K562 (cell line): ENCODE measurements at regions not wholly inside any gene's neighbourhood (a gene's known extent, or its start where the extent isn't known, plus 50 kb on each side); places are given as distances from the start of the nearest gene placed in this dataset.

Experiments used
- ATAC-seq: fragments of 200-7000 bp; cut with Tn5 transposase; 3 replicates; pipeline ENCODE4 v1.9.1; 2020; ENCODE audit warnings: moderate library complexity
- BruUV-seq: library from RNA; stranded (reverse); fragments of 400-500 nt; replicated peaks from 2 replicates; lab custom pipeline; 2021; lab: Mats Ljungman, UMichigan
- CTCF ChIA-PET: fragments of 300-600 bp; formaldehyde crosslinking; extraction: SDS; loops from one replicate; lab custom pipeline; 2021; ENCODE audit warnings: low intra/inter-chr PET ratio; lab: Yijun Ruan, JAX
- POLR2A ChIA-PET: fragments of 300-600, 350-650 bp; sonication (Branson Sonifier 250); formaldehyde crosslinking; extraction: SDS; loops from one replicate; lab custom pipeline; 2021; ENCODE audit warnings: antibody characterized with exemption, inconsistent platforms; lab: Yijun Ruan, JAX
- DNase-seq, 4 experiments: peaks; one replicate each; pipeline versions ENCODE4 v3.0.0 to v3.0.0-alpha.2; 2011 to 2018; ENCODE audit warnings: low spot score in 3 of 4, mixed read lengths in 3 of 4; ENCODE audit errors: extremely low read depth in 1 of 4
- FAIRE-seq: peaks from 2 replicates; lab custom pipeline; 2011; peaks lifted over from hg19 to GRCh38; lab: Jason Lieb, UNC
- H2AFZ ChIP-seq: 2 replicates; pipeline ENCODE4 v1.6.0; 2011; ENCODE audit warnings: low read depth, low read length, control low read depth, inconsistent platforms
- H3K27ac ChIP-seq: fragments of 200-600 bp; 3 replicates; pipeline ENCODE4 v1.8.0; 2011; ENCODE audit warnings: low read depth, mild to moderate bottlenecking, control low read depth, inconsistent platforms, low read length, moderate library complexity, mixed read lengths; ENCODE audit errors: extremely low read depth
- H3K27me3 ChIP-seq, 2 experiments: fragments of 300-600 bp in 1 of 2; 2 replicates in 1 of 2; 3 replicates in 1 of 2; pipeline versions ENCODE4 v1.6.0 to v1.8.0; 2011; ENCODE audit warnings: inconsistent platforms in 2 of 2, low read length in 2 of 2, mild to moderate bottlenecking in 1 of 2, mixed read lengths in 1 of 2, moderate library complexity in 1 of 2; ENCODE audit not compliant: control insufficient read depth in 2 of 2, insufficient read depth in 2 of 2
- H3K36me3 ChIP-seq: fragments of 300-600 bp; 3 replicates; pipeline ENCODE4 v1.8.0; 2011; ENCODE audit warnings: mild to moderate bottlenecking, low read length, inconsistent platforms; ENCODE audit not compliant: control insufficient read depth, insufficient read depth
- H3K4me1 ChIP-seq, 2 experiments: fragments of 200-600 bp in 1 of 2; replicated peaks in 1 of 2; 2 replicates in 1 of 2; 3 replicates in 1 of 2; pipeline versions ENCODE4 v1.5.1 to v1.8.0; 2011; ENCODE audit warnings: inconsistent platforms in 2 of 2, low read length in 2 of 2, mild to moderate bottlenecking in 1 of 2, mixed read lengths in 1 of 2, moderate library complexity in 1 of 2; ENCODE audit not compliant: control insufficient read depth in 2 of 2, insufficient read depth in 2 of 2
- H3K4me2 ChIP-seq: 2 replicates; pipeline ENCODE4 v1.6.1; 2011; ENCODE audit warnings: low read length, control low read depth, inconsistent platforms, mixed read lengths; ENCODE audit not compliant: insufficient read depth
- H3K4me3 ChIP-seq: fragments of 200-600 bp; sonication (generic), shearing (Covaris generic); 2 replicates; pipeline ENCODE4 v1.5.1; 2016; ENCODE audit warnings: control low read depth, inconsistent platforms
- H3K79me2 ChIP-seq: fragments of 200-600 bp; 3 replicates; pipeline ENCODE4 v1.8.0; 2011; ENCODE audit warnings: low read length, inconsistent platforms; ENCODE audit not compliant: control insufficient read depth, insufficient read depth
- H3K9ac ChIP-seq, 2 experiments: 2 replicates each; pipeline versions ENCODE4 v1.6.0 to v1.6.1; 2011; ENCODE audit warnings: low read depth in 2 of 2, low read length in 2 of 2, control low read depth in 1 of 2, inconsistent platforms in 1 of 2, mild to moderate bottlenecking in 1 of 2, mixed read lengths in 1 of 2; ENCODE audit not compliant: insufficient read depth in 1 of 2
- H3K9me1 ChIP-seq: one replicate; pipeline ENCODE4 v1.6.0; 2011; ENCODE audit warnings: inconsistent platforms, mild to moderate bottlenecking, low read length, moderate library complexity; ENCODE audit not compliant: control insufficient read depth, insufficient read depth
- H3K9me3 ChIP-seq: replicated peaks from 2 replicates; pipeline ENCODE4 v1.5.1; 2011; ENCODE audit warnings: low read depth, low read length, inconsistent platforms; ENCODE audit not compliant: control insufficient read depth, insufficient read depth
- H4K20me1 ChIP-seq: replicated peaks from 2 replicates; pipeline ENCODE4 v1.6.1; 2011; ENCODE audit warnings: low read length, inconsistent platforms, mixed read lengths; ENCODE audit not compliant: control insufficient read depth, insufficient read depth
- FOSL1 ChIP-seq: fragments of 200-800 bp; sonication (Bioruptor generic); conservative IDR thresholded peaks from 2 replicates; pipeline ENCODE4 v1.6.1; 2016; ENCODE audit warnings: missing genetic modification characterization, missing compliant biosample characterization
- MBD1 ChIP-seq: fragments of 250-450 bp; sonication (Bioruptor Pico); IDR thresholded peaks from 2 replicates; pipeline ENCODE4 v1.8.0; 2022; ENCODE audit warnings: inconsistent platforms
- MEF2A ChIP-seq: IDR thresholded peaks from 2 replicates; pipeline ENCODE4 v1.6.1; 2011; ENCODE audit warnings: low read depth, mild to moderate bottlenecking, low read length, moderate library complexity; ENCODE audit not compliant: control insufficient read depth
- MLLT1 ChIP-seq, 2 experiments: fragments of 450-650 bp; IDR thresholded peaks; 2 replicates each; pipeline ENCODE4 v1.6.1; 2016
- NEUROD1 ChIP-seq: fragments of 150-350 bp; IDR thresholded peaks from 2 replicates; pipeline ENCODE4 v1.6.1; 2014; ENCODE audit warnings: borderline replicate concordance, low read length, low read depth; ENCODE audit not compliant: partially characterized antibody
- TBL1XR1 ChIP-seq, 2 experiments: IDR thresholded peaks; 2 replicates each; pipeline ENCODE4 v1.6.1; 2012; ENCODE audit warnings: improper control_type of control experiment in 2 of 2, low read length in 2 of 2, mild to moderate bottlenecking in 1 of 2
- TSHZ1 ChIP-seq: fragments of 250-450 bp; sonication (Bioruptor Pico); IDR thresholded peaks from 2 replicates; pipeline ENCODE4 v1.4.0; 2020; ENCODE audit warnings: mild to moderate bottlenecking, moderate library complexity
- ZNF239 ChIP-seq: fragments of 250-450 bp; sonication (Bioruptor Pico); IDR thresholded peaks from 2 replicates; pipeline ENCODE4 v1.4.0; 2020; ENCODE audit warnings: mild to moderate bottlenecking
- WGBS: fragments of 100-300 bp; shearing (Covaris generic); methylation state at CpG from one replicate; pipeline ENCODE4 v1.1.6; 2016; ENCODE audit warnings: low coverage, mixed read lengths; ENCODE audit not compliant: insufficient coverage; ENCODE audit errors: missing lambda C conversion rate; 5-methylcytosine and 5-hydroxymethylcytosine counted together
- in situ Hi-C: fragments of 300-500 bp; cut with MboI; formaldehyde crosslinking; loops from 4 replicates; pipeline ENCODE4 v1.15.0; 2018; ENCODE audit warnings: inconsistent platforms, mixed read lengths
- intact Hi-C: fragments of 100-400 bp; cut with micrococcal nuclease; formaldehyde crosslinking; loops from 2 replicates; pipeline ENCODE4 v1.14.2; 2022
- TF ChIP-seq, protein P1 (sequence below): sonication (generic); formaldehyde crosslinking; IDR thresholded peaks from 2 replicates; pipeline ENCODE4 v1.8.0; 2022; ENCODE audit warnings: mild to moderate bottlenecking, missing genetic modification reagents
- TF ChIP-seq, protein P2 (sequence below): fragments of 450-650 bp; IDR thresholded peaks from 2 replicates; pipeline ENCODE4 v1.6.1; 2016
- TF ChIP-seq, protein P3 (sequence below): fragments of 250-450 bp; sonication (Bioruptor Pico); IDR thresholded peaks from 2 replicates; pipeline ENCODE4 v1.8.0; 2022; ENCODE audit warnings: moderate library complexity, mild to moderate bottlenecking, inconsistent platforms

GRCh38 chr10:108167766-108168165 lies 1003.3 kb upstream of the SORCS1 start (continued):
- TF ChIP-seq TSHZ1 (CRISPR knock-in tag) (no peak), MBD1 (CRISPR knock-in tag) (no peak)
- TF ChIP-seq, all 486 proteins: peak for 0

GRCh38 chr10:108166401-108166800 lies 1001.9 kb upstream of the SORCS1 start:
- DNase-seq (no peak), ATAC-seq (no peak), FAIRE-seq (no peak)
- Histone ChIP-seq H3K9ac (no peak overlapping the region), H3K79me2 (no peaks in the 10 kb centered on the region), H3K4me3 (no peak overlapping the region), H3K9me1 (no peaks in the 10 kb centered on the region), H4K20me1 (no peaks in the 10 kb centered on the region), H3K4me1 (no peaks in the 10 kb centered on the region), H3K36me3 (no peaks in the 10 kb centered on the region), H3K27me3 (no peaks in the 10 kb centered on the region), H3K9me3 (no peaks in the 10 kb centered on the region), H3K27ac (no peak overlapping the region), H3K4me2 (no peak overlapping the region), H2AFZ (no peak overlapping the region)
- intact Hi-C loops (no loop called here), in situ Hi-C loops (no loop called here)
- ChIA-PET POLR2A (no interaction called here), CTCF (no interaction called here)
- 0% methylated on average over 5 of the region's 7 CpGs for WGBS
- BruUV-seq = no TSS peak
- TF ChIP-seq TBL1XR1 (IDR thresholded peaks at IDR 0.05; ENCODE audit: low read length in 2 of 2) (no peak), FOSL1 (tag) (no peak), MEF2A (no peak), NEUROD1 (no peak), ZNF239 (CRISPR knock-in tag) (no peak), MLLT1 (IDR thresholded peaks at IDR 0.05) (no peak)
- TF ChIP-seq, protein P1, sequence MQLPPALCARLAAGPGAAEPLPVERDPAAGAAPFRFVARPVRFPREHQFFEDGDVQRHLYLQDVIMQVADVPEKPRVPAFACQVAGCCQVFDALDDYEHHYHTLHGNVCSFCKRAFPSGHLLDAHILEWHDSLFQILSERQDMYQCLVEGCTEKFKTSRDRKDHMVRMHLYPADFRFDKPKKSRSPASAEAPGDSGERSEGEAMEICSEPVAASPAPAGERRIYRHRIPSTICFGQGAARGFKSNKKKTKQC (CRISPR knock-in tag) = no peak
- TF ChIP-seq, protein P2, sequence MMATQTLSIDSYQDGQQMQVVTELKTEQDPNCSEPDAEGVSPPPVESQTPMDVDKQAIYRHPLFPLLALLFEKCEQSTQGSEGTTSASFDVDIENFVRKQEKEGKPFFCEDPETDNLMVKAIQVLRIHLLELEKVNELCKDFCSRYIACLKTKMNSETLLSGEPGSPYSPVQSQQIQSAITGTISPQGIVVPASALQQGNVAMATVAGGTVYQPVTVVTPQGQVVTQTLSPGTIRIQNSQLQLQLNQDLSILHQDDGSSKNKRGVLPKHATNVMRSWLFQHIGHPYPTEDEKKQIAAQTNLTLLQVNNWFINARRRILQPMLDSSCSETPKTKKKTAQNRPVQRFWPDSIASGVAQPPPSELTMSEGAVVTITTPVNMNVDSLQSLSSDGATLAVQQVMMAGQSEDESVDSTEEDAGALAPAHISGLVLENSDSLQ = no peak
- TF ChIP-seq, protein P3, sequence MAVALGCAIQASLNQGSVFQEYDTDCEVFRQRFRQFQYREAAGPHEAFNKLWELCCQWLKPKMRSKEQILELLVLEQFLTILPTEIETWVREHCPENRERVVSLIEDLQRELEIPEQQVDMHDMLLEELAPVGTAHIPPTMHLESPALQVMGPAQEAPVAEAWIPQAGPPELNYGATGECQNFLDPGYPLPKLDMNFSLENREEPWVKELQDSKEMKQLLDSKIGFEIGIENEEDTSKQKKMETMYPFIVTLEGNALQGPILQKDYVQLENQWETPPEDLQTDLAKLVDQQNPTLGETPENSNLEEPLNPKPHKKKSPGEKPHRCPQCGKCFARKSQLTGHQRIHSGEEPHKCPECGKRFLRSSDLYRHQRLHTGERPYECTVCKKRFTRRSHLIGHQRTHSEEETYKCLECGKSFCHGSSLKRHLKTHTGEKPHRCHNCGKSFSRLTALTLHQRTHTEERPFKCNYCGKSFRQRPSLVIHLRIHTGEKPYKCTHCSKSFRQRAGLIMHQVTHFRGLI (CRISPR knock-in tag) = no peak
